NT2/D1 (cell line): ENCODE measurements at regions not wholly inside any gene's neighbourhood (a gene's known extent, or its start where the extent isn't known, plus 50 kb on each side); places are given as distances from the start of the nearest gene placed in this dataset.

Experiments used
- DNase-seq: peaks from one replicate; pipeline ENCODE4 v3.0.0-alpha.2; 2011; ENCODE audit warnings: low read depth, low spot score
- H3K27me3 ChIP-seq: 2 replicates; pipeline ENCODE4 v1.6.0; 2011; ENCODE audit warnings: mild to moderate bottlenecking; ENCODE audit not compliant: insufficient read length, insufficient read depth
- H3K36me3 ChIP-seq: 2 replicates; pipeline ENCODE4 v1.6.1; 2011; ENCODE audit warnings: mild to moderate bottlenecking, low read length, mixed read lengths; ENCODE audit not compliant: insufficient read depth, insufficient read length
- H3K4me1 ChIP-seq: 2 replicates; pipeline ENCODE4 v1.5.1; 2011; ENCODE audit not compliant: insufficient read depth, insufficient read length
- H3K4me3 ChIP-seq: 2 replicates; pipeline ENCODE4 v1.5.1; 2011; ENCODE audit warnings: low read depth; ENCODE audit not compliant: insufficient read length
- H3K9ac ChIP-seq: 2 replicates; pipeline ENCODE4 v1.6.0; 2011; ENCODE audit warnings: low read depth; ENCODE audit not compliant: insufficient read length
- H3K9me3 ChIP-seq: 2 replicates; pipeline ENCODE4 v1.5.1; 2011; ENCODE audit warnings: mild to moderate bottlenecking, low read length; ENCODE audit not compliant: insufficient read depth
- SUZ12 ChIP-seq: IDR thresholded peaks from 2 replicates; pipeline ENCODE4 v1.6.1; 2011; ENCODE audit not compliant: insufficient read length, insufficient read depth; ENCODE audit errors: extremely low read depth
- YY1 ChIP-seq: IDR thresholded peaks from 2 replicates; pipeline ENCODE4 v1.6.1; 2011; ENCODE audit not compliant: insufficient read length, insufficient read depth
- ZNF274 ChIP-seq: IDR thresholded peaks from 2 replicates; pipeline ENCODE4 v1.6.1; 2011; ENCODE audit warnings: mild to moderate bottlenecking, low read depth, low read length

DNA sequence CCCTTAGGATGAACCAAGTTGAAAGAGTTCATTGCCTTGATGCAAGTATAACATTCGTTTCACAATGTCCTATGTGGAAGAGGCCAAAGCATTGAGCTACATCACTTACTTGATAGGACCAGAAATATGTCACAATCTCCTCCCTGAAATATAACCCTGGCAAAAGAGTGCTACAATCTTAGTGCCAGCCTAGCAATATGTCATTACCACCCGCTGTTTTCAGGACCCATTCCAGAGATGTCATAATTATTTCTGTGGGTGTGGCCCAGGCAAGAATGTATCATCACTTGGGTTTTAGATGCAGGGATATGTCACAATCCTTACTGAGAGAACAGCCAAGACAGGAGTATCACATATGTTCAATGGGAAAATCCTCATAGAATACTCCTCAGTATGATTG is 915.0 kb upstream of the AMELY start:
- no peak for DNase-seq
- no peak overlapping the region for H3K4me3 ChIP-seq

GRCh38 chrY:7825874-7826273 is 914.3 kb upstream of the AMELY start:
- H3K9ac ChIP-seq, result no peak overlapping the region
- no peaks in the 10 kb centered on the region for H3K9me3 ChIP-seq
- H3K4me3 ChIP-seq, result no peak overlapping the region
- TF ChIP-seq ZNF274 (no peak), SUZ12 (no peak), YY1 (no peak)
- H3K4me1 ChIP-seq, result no peaks in the 10 kb centered on the region
- H3K36me3 ChIP-seq, result no peaks in the 10 kb centered on the region
- DNase-seq, result no peak
- peaks cover 15% of the 10 kb centered on the region for H3K27me3 ChIP-seq

More for the DNA sequence above, 915.0 kb upstream of the AMELY start:
- Histone ChIP-seq H3K27me3 (peaks cover 15% of the 10 kb centered on the region), H3K4me1 (no peaks in the 10 kb centered on the region), H3K36me3 (no peaks in the 10 kb centered on the region), H3K9ac (no peak overlapping the region), H3K9me3 (no peaks in the 10 kb centered on the region)
- TF ChIP-seq YY1, result no peak
- TF ChIP-seq SUZ12, result no peak
- TF ChIP-seq ZNF274, result no peak

DNA sequence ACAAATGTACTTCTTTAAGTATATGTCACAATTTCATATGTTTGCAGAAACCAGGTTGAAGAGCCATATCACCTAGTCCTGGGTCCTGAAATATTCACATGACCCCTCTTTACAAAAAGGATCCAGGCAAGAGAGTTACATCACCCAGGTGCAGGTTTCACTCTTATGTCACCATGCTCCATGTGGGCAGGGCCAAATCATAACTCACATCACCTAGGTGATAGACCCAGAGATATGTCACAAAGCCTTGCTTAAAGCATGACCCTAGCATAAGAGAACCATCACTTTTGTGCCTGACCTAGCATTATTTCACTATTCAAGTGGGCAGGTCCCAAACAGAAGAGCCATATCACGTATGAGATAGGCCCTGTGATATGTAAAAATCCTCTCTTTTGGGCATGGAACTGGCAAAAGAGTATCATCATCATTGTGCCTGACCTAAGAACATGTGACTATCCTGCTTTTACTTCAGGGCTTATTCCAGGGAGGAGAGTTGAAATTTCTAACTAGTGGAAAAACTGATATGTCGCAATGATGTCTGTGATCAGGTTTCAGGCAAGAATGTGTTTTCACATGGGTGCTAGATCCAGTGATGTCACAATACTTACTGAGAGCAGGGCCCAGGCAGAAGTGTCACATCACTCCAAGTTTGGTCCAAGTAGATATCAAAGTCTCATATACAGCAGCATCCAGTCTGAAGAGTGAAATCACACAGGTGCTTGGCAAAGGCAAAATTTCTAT is 909.9 kb upstream of the AMELY start:
- Histone ChIP-seq H3K9ac (no peak overlapping the region), H3K4me1 (no peaks in the 10 kb centered on the region), H3K4me3 (no peak overlapping the region), H3K27me3 (no peaks in the 10 kb centered on the region), H3K9me3 (no peaks in the 10 kb centered on the region), H3K36me3 (no peaks in the 10 kb centered on the region)
- no peak for DNase-seq
- TF ChIP-seq YY1, result no peak
- TF ChIP-seq ZNF274, result no peak
- no peak for TF ChIP-seq SUZ12

GRCh38 chrY:7818924-7819323 is 907.4 kb upstream of the AMELY start:
- Histone ChIP-seq H3K27me3 (no peaks in the 10 kb centered on the region), H3K4me3 (no peak overlapping the region), H3K9ac (no peak overlapping the region), H3K9me3 (no peaks in the 10 kb centered on the region), H3K36me3 (no peaks in the 10 kb centered on the region), H3K4me1 (no peaks in the 10 kb centered on the region)
- DNase-seq, result no peak
- no peak for TF ChIP-seq SUZ12

- TF ChIP-seq ZNF274 (no peak), SUZ12 (no peak), YY1 (no peak)
- H3K4me1 ChIP-seq, result no peaks in the 10 kb centered on the region
- H3K9me3 ChIP-seq, result no peaks in the 10 kb centered on the region
- H3K27me3 ChIP-seq, result no peaks in the 10 kb centered on the region
- no peaks in the 10 kb centered on the region for H3K36me3 ChIP-seq
- no peak overlapping the region for H3K9ac ChIP-seq
- no peak for DNase-seq
- H3K4me3 ChIP-seq, result no peak overlapping the region
Observed at GRCh38 chrY:7816567-7816966, 905.0 kb upstream of the AMELY start.

- Histone ChIP-seq H3K4me3 (no peak overlapping the region), H3K9ac (no peak overlapping the region), H3K27me3 (no peaks in the 10 kb centered on the region), H3K36me3 (no peaks in the 10 kb centered on the region), H3K4me1 (no peaks in the 10 kb centered on the region), H3K9me3 (no peaks in the 10 kb centered on the region)
- no peak for TF ChIP-seq SUZ12
- no peak for DNase-seq
Observed at GRCh38 chrY:7815921-7816320, 904.4 kb upstream of the AMELY start.

DNA sequence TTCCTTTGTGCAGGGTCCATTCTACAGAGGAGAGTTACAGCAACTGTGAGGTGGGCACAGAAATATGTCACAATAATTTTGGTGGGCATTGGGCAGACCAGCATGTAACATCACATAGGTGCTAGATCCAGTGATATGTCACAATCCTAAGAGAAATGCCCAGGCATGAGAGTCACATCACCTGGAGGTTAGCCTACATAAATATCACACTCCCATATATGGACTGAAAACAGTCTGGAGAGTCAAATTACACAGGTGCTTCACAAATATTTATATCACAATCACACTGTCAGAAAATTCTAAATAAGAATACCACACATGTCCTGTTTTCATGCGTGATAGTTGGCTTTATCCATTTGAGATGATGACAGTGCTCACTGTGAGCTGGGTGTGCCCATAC is 903.7 kb upstream of the AMELY start:
- DNase-seq, result no peak
- H3K4me3 ChIP-seq, result no peak overlapping the region
- no peak overlapping the region for H3K9ac ChIP-seq
- H3K4me1 ChIP-seq, result no peaks in the 10 kb centered on the region
- no peaks in the 10 kb centered on the region for H3K36me3 ChIP-seq
- H3K27me3 ChIP-seq, result no peaks in the 10 kb centered on the region
- no peak for TF ChIP-seq SUZ12
- no peak for TF ChIP-seq ZNF274
- TF ChIP-seq YY1, result no peak
- H3K9me3 ChIP-seq, result no peaks in the 10 kb centered on the region

DNA sequence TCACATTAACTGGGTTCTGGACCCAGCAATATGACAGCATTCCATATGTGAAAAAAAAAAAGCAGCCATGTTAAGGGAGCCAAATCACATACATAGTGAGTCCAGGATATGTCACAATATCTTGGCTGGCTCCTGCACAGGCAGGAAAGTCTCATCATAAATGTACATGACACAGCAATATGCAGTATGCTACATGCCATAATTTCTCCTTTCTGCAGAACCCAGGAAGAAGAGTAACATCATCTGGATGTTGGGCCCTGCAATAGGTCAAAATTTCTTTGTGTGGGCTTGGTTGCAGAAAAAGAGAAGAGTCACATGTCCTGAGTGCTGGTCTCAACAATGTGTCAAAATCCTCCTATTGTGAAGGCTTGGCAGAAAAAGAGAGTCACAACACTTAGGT is 902.8 kb upstream of the AMELY start:
- no peak for TF ChIP-seq ZNF274
- TF ChIP-seq YY1, result no peak
- TF ChIP-seq SUZ12, result no peak
- Histone ChIP-seq H3K4me3 (no peak overlapping the region), H3K4me1 (no peaks in the 10 kb centered on the region), H3K36me3 (no peaks in the 10 kb centered on the region), H3K9me3 (no peaks in the 10 kb centered on the region), H3K27me3 (no peaks in the 10 kb centered on the region), H3K9ac (no peak overlapping the region)
- DNase-seq, result no peak
